ENCODE measurements at regions not wholly inside any gene's neighbourhood (a gene's known extent, or its start where the extent isn't known, plus 50 kb on each side); places are given as distances from the start of the nearest gene placed in this dataset.

GRCh38 chr2:126568734-126569133 lies 87.2 kb upstream of the GYPC start:
- Mint-ChIP-seq H3K4me3 (no peak overlapping the region), H3K4me1 (no peaks in the 10 kb centered on the region), H3K27ac (no peak overlapping the region), H3K27me3 (ENCODE audit: low read depth) (no peaks in the 10 kb centered on the region), H3K36me3 (ENCODE audit: low read depth) (no peaks in the 10 kb centered on the region), H3K9me3 (peaks cover 2% of the 10 kb centered on the region)
- TF ChIP-seq CTCF (IDR thresholded peaks at IDR 0.05; ENCODE audit: unreplicated experiment in 3 of 3), result no peak

GRCh38 chr2:126571403-126571802 lies 84.6 kb upstream of the GYPC start:
- Mint-ChIP-seq H3K27me3 (ENCODE audit: low read depth) (peaks cover 6% of the 10 kb centered on the region), H3K27ac (no peak overlapping the region), H3K4me1 (peaks cover 3% of the 10 kb centered on the region), H3K4me3 (no peak overlapping the region), H3K9me3 (no peaks in the 10 kb centered on the region), H3K36me3 (ENCODE audit: low read depth) (no peaks in the 10 kb centered on the region)
- TF ChIP-seq CTCF (IDR thresholded peaks at IDR 0.05; ENCODE audit: unreplicated experiment in 3 of 3), result no peak

GRCh38 chr2:126575631-126576030 lies 80.3 kb upstream of the GYPC start:
- no peak overlapping the region for H3K4me3 Mint-ChIP-seq
- peaks cover 6% of the 10 kb centered on the region for H3K27me3 Mint-ChIP-seq (ENCODE audit: low read depth)
- H3K9me3 Mint-ChIP-seq, result no peaks in the 10 kb centered on the region
- no peak overlapping the region for H3K27ac Mint-ChIP-seq
- no peak for TF ChIP-seq CTCF (IDR thresholded peaks at IDR 0.05; ENCODE audit: unreplicated experiment in 3 of 3)
- peaks cover 3% of the 10 kb centered on the region for H3K4me1 Mint-ChIP-seq
- H3K36me3 Mint-ChIP-seq (ENCODE audit: low read depth), result no peaks in the 10 kb centered on the region

- no peak for TF ChIP-seq CTCF (IDR thresholded peaks at IDR 0.05; ENCODE audit: unreplicated experiment in 3 of 3)
- no peak overlapping the region for H3K27ac Mint-ChIP-seq
- H3K27me3 Mint-ChIP-seq (ENCODE audit: low read depth), result peaks cover 6% of the 10 kb centered on the region
- H3K4me1 Mint-ChIP-seq, result peaks cover 3% of the 10 kb centered on the region
- no peaks in the 10 kb centered on the region for H3K9me3 Mint-ChIP-seq
- no peaks in the 10 kb centered on the region for H3K36me3 Mint-ChIP-seq (ENCODE audit: low read depth)
- H3K4me3 Mint-ChIP-seq, result no peak overlapping the region
Measured at GRCh38 chr2:126579868-126580267, 76.1 kb upstream of the GYPC start.

- Mint-ChIP-seq H3K4me1 (no peaks in the 10 kb centered on the region), H3K9me3 (no peaks in the 10 kb centered on the region), H3K27me3 (ENCODE audit: low read depth) (no peaks in the 10 kb centered on the region), H3K27ac (no peak overlapping the region), H3K4me3 (no peak overlapping the region), H3K36me3 (ENCODE audit: low read depth) (no peaks in the 10 kb centered on the region)
- TF ChIP-seq CTCF (IDR thresholded peaks at IDR 0.05; ENCODE audit: unreplicated experiment in 3 of 3), result no peak
Measured at GRCh38 chr2:126586317-126586716, 69.6 kb upstream of the GYPC start.

GRCh38 chr2:126599062-126599461 lies 56.9 kb upstream of the GYPC start:
- H3K36me3 Mint-ChIP-seq (ENCODE audit: low read depth), result no peaks in the 10 kb centered on the region
- H3K9me3 Mint-ChIP-seq, result peaks cover 22% of the 10 kb centered on the region
- no peaks in the 10 kb centered on the region for H3K4me1 Mint-ChIP-seq
- no peak for TF ChIP-seq CTCF (IDR thresholded peaks at IDR 0.05; ENCODE audit: unreplicated experiment in 3 of 3)
- H3K4me3 Mint-ChIP-seq, result no peak overlapping the region
- no peak overlapping the region for H3K27ac Mint-ChIP-seq
- H3K27me3 Mint-ChIP-seq (ENCODE audit: low read depth), result no peaks in the 10 kb centered on the region
